Occipital lobe (tissue), 1 donor: ENCODE measurements at regions not wholly inside any gene's neighbourhood (a gene's known extent, or its start where the extent isn't known, plus 50 kb on each side); places are given as distances from the start of the nearest gene placed in this dataset.
"Not testable (repeated sequence)": the region's sequence is repeated elsewhere in the genome, so short reads cannot be mapped to it uniquely, and the experiment has no call there.

Experiments used
- DNase-seq: peaks from one replicate; lab custom pipeline; 2025; lab: John Stamatoyannopoulos, UW

DNA sequence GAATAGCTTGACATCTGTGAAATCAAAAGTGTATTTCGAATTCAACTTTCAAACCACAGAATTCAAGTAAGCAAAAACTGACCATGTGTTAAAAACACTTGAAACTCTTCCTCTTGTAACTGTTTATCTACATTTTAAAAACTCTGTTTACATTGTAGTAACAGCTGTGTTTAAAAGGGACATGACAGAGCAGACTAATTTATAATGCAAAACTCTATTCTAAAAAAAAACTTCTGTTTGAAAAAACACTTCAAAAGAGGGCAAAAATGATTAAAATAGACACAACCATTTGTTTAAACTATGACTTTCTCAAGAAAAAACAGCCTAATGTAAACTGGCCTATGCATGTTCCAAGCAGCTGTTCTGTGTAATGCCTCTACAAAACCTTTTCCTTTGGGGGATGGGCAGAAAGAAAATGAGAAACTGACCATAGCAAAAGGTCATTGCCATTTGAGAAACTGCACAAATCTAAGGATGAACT lies 149.1 kb upstream of the HMGA2 start:
- DNase-seq: no peak

- DNase-seq: not testable (repeated sequence)
Observed at GRCh38 chr12:65678172-65678571, 146.1 kb upstream of the HMGA2 start.

DNA sequence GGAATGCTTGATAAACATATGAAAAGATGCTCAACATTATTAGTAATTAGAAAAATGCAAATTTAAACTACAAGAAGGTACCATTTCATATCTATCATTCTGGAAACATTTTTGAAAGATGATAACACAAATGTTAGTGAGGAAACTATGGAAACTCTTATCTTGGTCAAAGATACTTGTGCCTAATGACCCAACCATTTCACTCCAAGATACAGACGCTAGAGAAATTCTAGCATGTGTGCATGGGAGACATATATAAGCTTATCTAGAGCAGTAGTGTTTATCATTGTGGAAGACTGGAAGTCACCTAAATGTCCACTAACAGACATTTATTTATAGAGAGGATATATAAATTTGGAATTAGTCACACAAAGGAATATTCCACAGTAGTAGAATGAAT lies 143.1 kb upstream of the HMGA2 start:
- DNase-seq: no peak

DNA sequence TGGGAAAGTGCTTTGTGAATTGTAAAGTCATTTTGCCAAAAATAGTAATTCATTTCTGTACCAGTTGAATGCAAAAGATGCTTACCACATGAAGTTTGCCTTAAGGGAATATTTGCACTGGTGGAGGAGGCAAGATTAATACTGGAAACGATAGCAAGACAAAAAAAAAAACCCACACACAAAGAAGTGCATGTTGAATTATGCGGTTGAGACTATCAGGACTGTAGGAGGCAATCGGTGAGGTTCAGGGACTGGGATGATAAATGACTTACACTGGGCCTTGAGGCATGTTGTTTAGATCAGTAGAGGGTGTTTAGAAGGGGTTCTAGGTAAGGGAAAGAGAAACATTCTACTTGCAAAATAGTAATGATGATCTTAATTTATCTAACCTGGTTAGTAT lies 142.2 kb upstream of the HMGA2 start:
- DNase-seq: no peak

DNA sequence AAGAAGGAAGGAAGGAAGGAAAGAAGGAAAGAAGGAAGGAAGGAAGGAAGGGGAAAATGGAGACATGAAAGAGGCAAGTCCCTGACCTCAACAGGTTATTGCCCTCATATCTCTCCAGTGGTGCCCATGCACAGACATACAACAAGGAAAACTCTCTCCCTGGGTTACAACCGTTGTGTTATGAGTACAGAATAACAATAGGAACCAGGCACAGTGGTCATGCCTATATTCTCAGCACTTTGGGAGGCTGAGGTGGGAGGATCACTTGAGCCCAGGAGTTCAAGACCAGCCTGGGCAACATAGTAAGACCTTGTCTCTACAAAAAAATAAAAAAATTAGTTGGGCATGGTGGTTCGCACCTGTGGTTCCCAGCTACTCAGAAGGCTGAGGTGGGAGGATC lies 139.4 kb upstream of the HMGA2 start:
- DNase-seq: no peak

DNA sequence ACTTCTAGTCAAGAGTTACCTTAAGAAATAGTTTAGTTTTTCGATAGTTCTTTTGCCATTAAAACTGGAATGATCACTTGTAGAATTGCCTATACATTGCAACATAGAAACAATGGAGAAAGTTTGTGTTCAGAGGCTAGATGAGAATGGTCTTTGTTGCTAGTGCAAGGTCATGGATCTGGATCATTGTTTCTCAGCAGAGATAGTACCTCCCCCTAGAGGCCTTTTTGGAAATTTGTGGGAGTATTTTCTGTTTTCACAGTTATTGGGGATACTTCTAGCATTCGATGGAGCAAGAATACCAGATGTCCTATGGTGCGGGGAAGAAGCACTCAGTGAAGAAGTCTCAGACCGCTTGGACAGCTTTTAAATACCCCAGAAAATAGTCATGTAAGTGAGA lies 138.8 kb upstream of the HMGA2 start:
- DNase-seq: no peak

DNA sequence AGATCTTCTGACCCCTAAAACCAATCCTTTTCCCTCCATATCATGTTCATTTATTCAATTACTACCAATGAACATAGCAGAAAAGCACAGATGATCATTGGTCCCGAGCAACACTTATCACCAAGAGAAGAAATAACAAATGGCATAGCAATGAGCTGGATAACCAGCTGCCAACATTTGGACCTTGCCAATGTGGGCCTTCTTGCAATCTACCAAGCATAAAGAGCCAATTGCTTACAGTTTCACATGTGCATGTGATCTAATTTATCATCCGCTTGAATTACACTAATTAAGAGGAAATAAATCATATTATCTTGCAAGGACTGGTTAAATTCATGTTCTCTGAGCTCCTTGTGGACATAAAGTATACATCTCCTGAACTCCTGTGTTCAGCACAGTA lies 134.8 kb upstream of the HMGA2 start:
- DNase-seq: no peak

GRCh38 chr12:65690477-65690876 lies 133.8 kb upstream of the HMGA2 start:
- no peak for DNase-seq

GRCh38 chr12:65694130-65694529 lies 130.2 kb upstream of the HMGA2 start:
- no peak for DNase-seq

DNA sequence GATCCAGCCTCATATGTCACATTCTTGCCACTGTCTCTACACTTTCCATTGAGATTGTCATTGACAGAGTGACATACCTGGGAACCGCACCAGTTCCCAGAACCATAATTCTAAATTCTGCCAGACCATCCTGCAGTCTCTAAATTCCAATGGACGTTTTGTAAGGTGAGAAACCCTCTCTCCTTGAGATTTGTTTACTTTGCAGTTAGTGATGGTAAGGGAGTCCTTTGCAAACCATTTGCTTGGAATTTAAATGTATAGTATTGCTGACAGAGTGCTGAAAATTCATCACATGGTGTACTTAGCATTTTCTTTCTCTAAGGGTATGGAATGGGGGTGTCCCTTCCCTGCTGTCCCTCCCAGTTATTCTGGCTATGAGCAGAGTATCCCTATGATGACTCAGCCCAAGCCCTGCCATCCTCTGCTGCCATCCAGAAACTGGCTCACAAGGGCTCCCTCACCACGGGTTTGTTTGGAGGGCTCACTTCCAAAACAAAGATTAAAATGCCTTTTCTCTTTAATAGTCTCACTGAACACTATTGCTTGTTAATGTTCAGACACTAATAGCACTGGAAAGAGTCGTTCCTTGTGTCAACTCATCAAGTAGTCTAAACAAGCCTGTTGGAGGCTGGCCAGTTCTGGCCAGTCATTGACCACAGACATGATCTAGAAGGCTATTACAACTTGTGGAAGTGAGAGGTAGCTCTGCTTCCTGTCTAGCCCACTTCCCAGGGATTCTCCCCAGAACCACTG lies 129.0 kb upstream of the HMGA2 start:
- DNase-seq: no peak

DNA sequence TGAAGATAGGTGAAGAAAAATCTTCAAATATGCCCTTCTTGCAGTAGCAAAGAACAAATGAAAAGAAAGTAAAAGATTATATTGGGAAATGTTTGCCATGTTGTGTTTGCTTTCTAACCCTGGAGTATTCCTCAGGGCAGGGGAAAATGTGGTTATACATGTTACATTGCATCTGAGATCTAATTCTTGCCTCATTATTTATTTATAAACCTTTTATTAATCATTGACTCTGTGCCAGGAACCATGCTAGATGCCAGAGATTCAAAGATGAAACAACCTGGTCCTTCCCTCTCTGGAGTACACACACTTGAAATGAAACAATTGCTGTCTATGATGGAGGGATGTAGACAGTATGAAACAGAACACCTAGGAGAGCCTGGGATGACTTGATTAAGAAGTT lies 128.1 kb upstream of the HMGA2 start:
- no peak for DNase-seq

DNA sequence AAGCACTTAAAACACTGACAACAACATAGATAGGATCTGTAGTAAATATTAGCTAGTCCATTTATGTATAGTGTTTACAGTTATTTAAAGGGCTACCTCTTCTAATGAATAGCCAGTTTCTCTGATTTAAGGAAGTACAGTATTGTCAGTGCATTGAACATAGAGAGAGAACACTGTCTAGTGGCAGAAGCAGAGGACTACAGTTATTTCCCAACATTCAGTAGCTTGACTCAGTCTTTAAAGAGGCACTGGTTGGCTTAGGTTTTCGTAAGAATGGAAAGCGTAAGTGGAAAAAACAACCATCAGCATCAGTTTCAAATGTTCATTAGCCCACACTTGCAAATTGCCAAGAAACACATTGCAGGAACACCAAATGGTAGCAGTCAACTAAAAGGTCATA lies 125.0 kb upstream of the HMGA2 start:
- no peak for DNase-seq

DNA sequence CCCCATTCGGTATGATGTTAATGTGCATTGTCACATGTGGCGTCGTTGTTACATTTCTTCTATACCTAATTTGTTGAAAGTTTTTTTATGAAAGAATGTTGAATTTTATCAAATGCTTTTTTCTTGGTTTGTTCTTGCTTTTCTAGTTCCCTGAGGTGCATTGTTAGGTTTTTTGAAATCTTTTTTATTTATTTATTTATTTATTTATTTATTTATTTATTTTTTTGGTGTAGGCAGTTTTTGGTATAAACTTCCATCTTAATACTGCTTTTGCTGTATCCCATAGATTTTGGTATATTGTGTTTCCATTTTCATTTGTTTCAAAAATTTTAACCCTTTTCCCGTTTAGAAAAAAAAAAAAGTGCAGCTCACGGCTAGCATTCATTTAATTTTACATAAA lies 121.1 kb upstream of the HMGA2 start:
- DNase-seq: no peak

- no peak for DNase-seq
Observed at GRCh38 chr12:65705380-65705876, 118.9 kb upstream of the HMGA2 start.

- no peak for DNase-seq
Observed at GRCh38 chr12:65707051-65707450, 117.2 kb upstream of the HMGA2 start.

DNA sequence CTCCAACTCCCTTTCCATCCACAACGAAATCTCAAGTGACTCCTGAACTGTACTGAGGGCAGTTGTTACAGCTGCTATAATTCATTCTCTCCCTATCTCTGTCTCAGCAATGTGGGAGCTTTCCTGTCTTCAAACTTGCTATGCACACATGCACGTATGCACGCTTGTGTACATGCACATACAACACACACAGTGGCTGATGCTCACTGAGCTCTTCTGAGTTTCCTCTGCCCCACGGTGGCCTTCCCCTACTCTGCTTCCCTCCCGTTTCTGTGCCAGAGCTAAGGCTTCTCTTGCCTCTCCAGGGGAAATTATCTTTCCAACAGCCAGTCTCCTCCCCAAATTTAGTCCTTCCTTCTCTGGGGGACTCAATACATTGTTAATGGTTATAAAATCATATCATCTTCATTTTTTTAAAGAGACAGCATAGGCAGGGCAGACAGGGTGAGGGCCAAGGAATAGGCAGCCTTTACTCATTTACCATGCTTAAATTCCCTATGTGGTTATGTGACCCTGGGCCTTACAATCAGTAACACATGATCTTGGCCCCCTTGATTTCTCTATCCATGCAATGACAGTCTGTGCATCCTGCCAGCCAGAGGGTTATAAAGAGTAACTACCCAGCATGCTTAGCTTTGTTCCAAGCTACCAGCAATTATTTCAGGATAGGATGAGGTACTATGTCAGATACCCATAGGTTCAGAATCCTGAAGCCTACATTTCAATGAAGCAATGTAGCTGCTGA lies 111.9 kb upstream of the HMGA2 start:
- no peak for DNase-seq

GRCh38 chr12:65715961-65716360 lies 108.3 kb upstream of the HMGA2 start:
- no peak for DNase-seq

DNA sequence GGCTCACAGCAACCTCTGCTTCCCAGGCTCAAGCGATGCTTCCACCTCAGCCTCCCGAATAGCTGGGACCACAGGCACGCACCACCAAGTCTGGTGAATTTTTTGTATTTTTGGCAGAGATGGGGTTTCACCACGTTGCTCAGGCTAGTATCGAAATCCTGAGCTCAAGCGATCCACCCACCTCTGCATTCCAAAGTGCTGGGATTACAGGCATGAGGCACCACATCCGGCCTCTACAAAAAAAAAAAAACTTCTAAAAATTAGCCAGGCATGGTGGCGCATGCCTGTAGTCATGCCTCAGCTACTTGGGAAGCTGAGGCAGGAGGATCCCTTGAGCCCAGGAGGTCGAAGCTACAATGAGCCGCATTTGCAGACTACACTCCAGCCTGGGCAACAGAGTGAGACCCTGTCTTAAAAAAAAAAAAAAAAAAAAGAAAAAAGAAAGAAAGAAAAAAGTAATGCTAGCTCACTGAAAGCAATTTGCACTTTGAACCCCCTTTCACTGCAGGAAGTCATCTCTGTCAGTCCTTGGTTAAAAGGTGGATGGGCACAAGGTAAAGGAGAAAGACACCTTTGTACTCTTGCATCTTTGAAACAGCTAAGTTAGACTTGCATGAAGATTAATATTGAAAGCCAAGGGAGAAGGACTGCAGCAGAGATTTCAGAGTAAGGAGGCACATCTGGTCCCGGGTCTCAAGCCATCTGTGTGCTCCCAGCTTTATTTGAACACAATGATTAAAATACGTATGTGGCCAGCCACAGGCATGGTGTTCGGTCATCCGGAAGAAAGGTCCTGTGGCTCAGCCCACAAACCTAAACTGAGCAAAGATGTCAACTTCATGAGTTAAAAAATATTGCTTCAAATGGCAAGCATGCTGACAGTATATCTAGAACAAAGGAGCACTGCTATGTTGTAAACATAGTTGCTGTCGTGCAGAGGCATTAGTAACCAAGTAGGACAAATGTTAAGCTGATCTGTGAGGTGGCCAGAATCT lies 103.8 kb upstream of the HMGA2 start:
- DNase-seq: no peak

DNA sequence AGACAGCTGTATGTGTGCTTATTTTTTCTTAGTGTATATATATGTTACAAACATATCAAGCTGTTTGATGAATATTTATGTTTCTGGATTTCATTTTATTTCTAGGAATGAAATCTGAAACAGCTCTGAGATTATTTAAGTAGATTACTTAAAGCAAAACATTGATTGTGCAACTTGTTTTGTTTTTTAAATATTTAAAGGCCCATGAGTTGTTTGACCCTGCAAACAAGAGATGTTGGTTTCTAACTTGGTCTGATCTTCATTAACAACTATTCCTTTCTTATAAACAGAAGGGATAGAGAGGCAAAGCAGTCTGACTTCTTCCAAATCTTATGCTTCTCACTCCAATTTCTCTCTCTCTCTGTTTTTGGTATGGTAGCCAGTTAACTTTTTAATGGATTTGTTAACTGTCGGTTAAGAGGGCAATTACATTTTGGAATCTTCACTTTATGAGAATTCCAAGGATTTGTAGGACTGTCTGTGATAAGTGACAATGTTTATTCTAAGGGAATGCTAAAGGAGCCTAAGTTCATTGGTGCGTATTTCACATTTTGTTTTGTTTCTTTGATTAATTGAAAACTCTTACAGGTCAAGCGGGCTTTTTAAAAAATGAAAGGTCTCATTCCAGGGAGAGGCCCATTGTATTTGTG lies 102.6 kb upstream of the HMGA2 start:
- DNase-seq: no peak

- no peak for DNase-seq
Observed at GRCh38 chr12:65725376-65725775, 98.9 kb upstream of the HMGA2 start.

DNA sequence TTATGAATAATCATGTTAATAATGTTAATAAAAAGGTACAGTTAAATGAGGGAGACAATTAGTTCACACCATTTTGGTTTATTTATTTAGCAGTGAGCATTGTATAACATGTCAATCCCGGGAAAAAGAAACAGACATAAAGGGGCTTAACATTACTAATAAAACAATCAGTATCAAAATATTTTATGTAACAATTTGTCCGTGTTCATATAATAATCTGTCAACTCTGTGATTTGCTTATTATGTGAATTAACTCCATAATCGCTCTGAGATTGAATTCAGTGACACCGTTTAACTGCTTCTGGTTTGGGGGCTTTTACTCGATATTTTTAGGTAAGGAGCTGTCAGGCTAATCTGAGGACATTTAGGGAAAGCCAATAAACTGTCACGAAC lies 95.8 kb upstream of the HMGA2 start:
- no peak for DNase-seq
